SH-SY5Y (cell line): ENCODE measurements at regions not wholly inside any gene's neighbourhood (a gene's known extent, or its start where the extent isn't known, plus 50 kb on each side); places are given as distances from the start of the nearest gene placed in this dataset.

Experiments
- GATA2 ChIP-seq: IDR thresholded peaks from 2 replicates; pipeline ENCODE4 v1.6.1; 2011; ENCODE audit warnings: mild to moderate bottlenecking, low read depth, low read length
- GATA3 ChIP-seq: IDR thresholded peaks from 2 replicates; pipeline ENCODE4 v1.6.1; 2011; ENCODE audit warnings: low read depth, mild to moderate bottlenecking, low read length, moderate library complexity

GRCh38 chr10:57867241-57867640 is 400.5 kb downstream of the IPMK start:
- TF ChIP-seq GATA3, result no peak
- no peak for TF ChIP-seq GATA2
